Duodenal mucosa (tissue), 2 donors: ENCODE measurements at regions not wholly inside any gene's neighbourhood (a gene's known extent, or its start where the extent isn't known, plus 50 kb on each side); places are given as distances from the start of the nearest gene placed in this dataset.

ENCODE experiments used
- H3K27ac ChIP-seq: one replicate; pipeline ENCODE4 v1.7.0; 2013; ENCODE audit warnings: low read depth, low read length
- H3K27me3 ChIP-seq, 2 donors: one replicate each; pipeline ENCODE4 v1.7.0; 2013; ENCODE audit warnings: low read length in 2 of 2, control low read depth in 1 of 2; ENCODE audit not compliant: insufficient read depth in 2 of 2, control insufficient read depth in 1 of 2
- H3K36me3 ChIP-seq, 2 donors: one replicate each; pipeline ENCODE4 v1.7.0; 2013; ENCODE audit warnings: low read length in 2 of 2, control low read depth in 1 of 2; ENCODE audit not compliant: insufficient read depth in 2 of 2, control insufficient read depth in 1 of 2
- H3K4me1 ChIP-seq, 2 donors: one replicate each; pipeline ENCODE4 v1.7.0; 2013; ENCODE audit warnings: low read length in 2 of 2, control low read depth in 1 of 2; ENCODE audit not compliant: insufficient read depth in 2 of 2, control insufficient read depth in 1 of 2
- H3K4me3 ChIP-seq, 2 donors: one replicate each; pipeline ENCODE4 v1.7.0; 2013; ENCODE audit warnings: low read length in 2 of 2, low read depth in 1 of 2
- H3K9ac ChIP-seq, 2 donors: one replicate each; pipeline ENCODE4 v1.7.0; 2013; ENCODE audit warnings: low read length in 2 of 2, low read depth in 1 of 2
- H3K9me3 ChIP-seq, 2 donors: one replicate each; pipeline ENCODE4 v1.7.0; 2013; ENCODE audit warnings: low read length in 2 of 2, control low read depth in 1 of 2; ENCODE audit not compliant: control insufficient read depth in 1 of 2

- Histone ChIP-seq H3K4me1 (no peaks in the 10 kb centered on the region), H3K4me3 (no peak overlapping the region), H3K27me3 (no peaks in the 10 kb centered on the region), H3K9me3 (no peaks in the 10 kb centered on the region), H3K9ac (no peak overlapping the region), H3K27ac (no peak overlapping the region), H3K36me3 (no peaks in the 10 kb centered on the region)
Measured at GRCh38 chr17:71900621-71901229, 220.1 kb upstream of the SOX9 start.

- Histone ChIP-seq H3K36me3 (no peaks in the 10 kb centered on the region), H3K4me3 (no peak overlapping the region), H3K27me3 (no peaks in the 10 kb centered on the region), H3K4me1 (no peaks in the 10 kb centered on the region), H3K27ac (no peak overlapping the region), H3K9me3 (no peaks in the 10 kb centered on the region), H3K9ac (no peak overlapping the region)
Measured at GRCh38 chr17:71902894-71903506, 217.8 kb upstream of the SOX9 start.

- Histone ChIP-seq H3K9ac (no peak overlapping the region), H3K27me3 (no peaks in the 10 kb centered on the region), H3K9me3 (no peaks in the 10 kb centered on the region), H3K4me1 (no peaks in the 10 kb centered on the region), H3K36me3 (no peaks in the 10 kb centered on the region), H3K4me3 (no peak overlapping the region), H3K27ac (no peak overlapping the region)
Measured at GRCh38 chr17:71905376-71906031, 215.3 kb upstream of the SOX9 start.

GRCh38 chr17:71909155-71909554 is 211.7 kb upstream of the SOX9 start:
- Histone ChIP-seq H3K4me1 (no peaks in the 10 kb centered on the region), H3K27ac (no peak overlapping the region), H3K27me3 (no peaks in the 10 kb centered on the region), H3K9me3 (no peaks in the 10 kb centered on the region), H3K36me3 (no peaks in the 10 kb centered on the region), H3K4me3 (no peak overlapping the region), H3K9ac (no peak overlapping the region)

GRCh38 chr17:71910002-71910401 is 210.8 kb upstream of the SOX9 start:
- no peaks in the 10 kb centered on the region for H3K9me3 ChIP-seq
- no peaks in the 10 kb centered on the region for H3K4me1 ChIP-seq
- H3K27ac ChIP-seq = no peak overlapping the region
- H3K4me3 ChIP-seq = no peak overlapping the region
- H3K9ac ChIP-seq = no peak overlapping the region
- no peaks in the 10 kb centered on the region for H3K36me3 ChIP-seq
- H3K27me3 ChIP-seq = no peaks in the 10 kb centered on the region

GRCh38 chr17:71914042-71914441 is 206.8 kb upstream of the SOX9 start:
- Histone ChIP-seq H3K27me3 (no peaks in the 10 kb centered on the region), H3K9me3 (no peaks in the 10 kb centered on the region), H3K36me3 (no peaks in the 10 kb centered on the region), H3K27ac (no peak overlapping the region), H3K9ac (no peak overlapping the region), H3K4me3 (no peak overlapping the region), H3K4me1 (no peaks in the 10 kb centered on the region)

GRCh38 chr17:71914812-71915211 is 206.0 kb upstream of the SOX9 start:
- no peak overlapping the region for H3K4me3 ChIP-seq
- H3K27ac ChIP-seq = no peak overlapping the region
- H3K9me3 ChIP-seq = no peaks in the 10 kb centered on the region
- no peaks in the 10 kb centered on the region for H3K4me1 ChIP-seq
- no peaks in the 10 kb centered on the region for H3K36me3 ChIP-seq
- H3K9ac ChIP-seq = no peak overlapping the region
- no peaks in the 10 kb centered on the region for H3K27me3 ChIP-seq

GRCh38 chr17:71917715-71918114 is 203.1 kb upstream of the SOX9 start:
- no peak overlapping the region for H3K27ac ChIP-seq
- no peak overlapping the region for H3K9ac ChIP-seq
- H3K36me3 ChIP-seq = no peaks in the 10 kb centered on the region
- H3K27me3 ChIP-seq = no peaks in the 10 kb centered on the region
- H3K9me3 ChIP-seq = no peaks in the 10 kb centered on the region
- no peak overlapping the region for H3K4me3 ChIP-seq
- no peaks in the 10 kb centered on the region for H3K4me1 ChIP-seq

GRCh38 chr17:71919186-71919585 is 201.6 kb upstream of the SOX9 start:
- Histone ChIP-seq H3K4me3 (no peak overlapping the region), H3K4me1 (no peaks in the 10 kb centered on the region), H3K27ac (no peak overlapping the region), H3K36me3 (no peaks in the 10 kb centered on the region), H3K9me3 (no peaks in the 10 kb centered on the region), H3K9ac (no peak overlapping the region), H3K27me3 (no peaks in the 10 kb centered on the region)

- H3K36me3 ChIP-seq = no peaks in the 10 kb centered on the region
- H3K9ac ChIP-seq = no peak overlapping the region
Measured at GRCh38 chr17:71919896-71920295, 200.9 kb upstream of the SOX9 start.

More at GRCh38 chr17:71919896-71920295, 200.9 kb upstream of the SOX9 start:
- Histone ChIP-seq H3K4me1 (no peaks in the 10 kb centered on the region), H3K4me3 (no peak overlapping the region), H3K27ac (no peak overlapping the region), H3K27me3 (no peaks in the 10 kb centered on the region), H3K9me3 (no peaks in the 10 kb centered on the region)
